Fibroblast of pulmonary artery (primary cell): ENCODE measurements at regions not wholly inside any gene's neighbourhood (a gene's known extent, or its start where the extent isn't known, plus 50 kb on each side); places are given as distances from the start of the nearest gene placed in this dataset.

Source experiments
- DNase-seq: peaks from one replicate; pipeline ENCODE4 v3.0.0-alpha.2; 2010; ENCODE audit warnings: low read depth
- H3K4me3 ChIP-seq: replicated peaks from 2 replicates; pipeline ENCODE4 v1.5.1; 2011; ENCODE audit warnings: low read depth, mild to moderate bottlenecking, control low read depth, low read length, moderate library complexity
- TF ChIP-seq, protein P1 (sequence below): IDR thresholded peaks from 2 replicates; pipeline ENCODE4 v1.5.1; 2011; ENCODE audit warnings: mild to moderate bottlenecking, control low read depth, low read length, inconsistent platforms; ENCODE audit errors: missing control alignments

- TF ChIP-seq, protein P1, sequence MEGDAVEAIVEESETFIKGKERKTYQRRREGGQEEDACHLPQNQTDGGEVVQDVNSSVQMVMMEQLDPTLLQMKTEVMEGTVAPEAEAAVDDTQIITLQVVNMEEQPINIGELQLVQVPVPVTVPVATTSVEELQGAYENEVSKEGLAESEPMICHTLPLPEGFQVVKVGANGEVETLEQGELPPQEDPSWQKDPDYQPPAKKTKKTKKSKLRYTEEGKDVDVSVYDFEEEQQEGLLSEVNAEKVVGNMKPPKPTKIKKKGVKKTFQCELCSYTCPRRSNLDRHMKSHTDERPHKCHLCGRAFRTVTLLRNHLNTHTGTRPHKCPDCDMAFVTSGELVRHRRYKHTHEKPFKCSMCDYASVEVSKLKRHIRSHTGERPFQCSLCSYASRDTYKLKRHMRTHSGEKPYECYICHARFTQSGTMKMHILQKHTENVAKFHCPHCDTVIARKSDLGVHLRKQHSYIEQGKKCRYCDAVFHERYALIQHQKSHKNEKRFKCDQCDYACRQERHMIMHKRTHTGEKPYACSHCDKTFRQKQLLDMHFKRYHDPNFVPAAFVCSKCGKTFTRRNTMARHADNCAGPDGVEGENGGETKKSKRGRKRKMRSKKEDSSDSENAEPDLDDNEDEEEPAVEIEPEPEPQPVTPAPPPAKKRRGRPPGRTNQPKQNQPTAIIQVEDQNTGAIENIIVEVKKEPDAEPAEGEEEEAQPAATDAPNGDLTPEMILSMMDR = no peak
- no peak for DNase-seq
- no peak overlapping the region for H3K4me3 ChIP-seq
These were observed 90.3 kb upstream of the CDK6 start for GRCh38 chr7:92926697-92927044.

DNA sequence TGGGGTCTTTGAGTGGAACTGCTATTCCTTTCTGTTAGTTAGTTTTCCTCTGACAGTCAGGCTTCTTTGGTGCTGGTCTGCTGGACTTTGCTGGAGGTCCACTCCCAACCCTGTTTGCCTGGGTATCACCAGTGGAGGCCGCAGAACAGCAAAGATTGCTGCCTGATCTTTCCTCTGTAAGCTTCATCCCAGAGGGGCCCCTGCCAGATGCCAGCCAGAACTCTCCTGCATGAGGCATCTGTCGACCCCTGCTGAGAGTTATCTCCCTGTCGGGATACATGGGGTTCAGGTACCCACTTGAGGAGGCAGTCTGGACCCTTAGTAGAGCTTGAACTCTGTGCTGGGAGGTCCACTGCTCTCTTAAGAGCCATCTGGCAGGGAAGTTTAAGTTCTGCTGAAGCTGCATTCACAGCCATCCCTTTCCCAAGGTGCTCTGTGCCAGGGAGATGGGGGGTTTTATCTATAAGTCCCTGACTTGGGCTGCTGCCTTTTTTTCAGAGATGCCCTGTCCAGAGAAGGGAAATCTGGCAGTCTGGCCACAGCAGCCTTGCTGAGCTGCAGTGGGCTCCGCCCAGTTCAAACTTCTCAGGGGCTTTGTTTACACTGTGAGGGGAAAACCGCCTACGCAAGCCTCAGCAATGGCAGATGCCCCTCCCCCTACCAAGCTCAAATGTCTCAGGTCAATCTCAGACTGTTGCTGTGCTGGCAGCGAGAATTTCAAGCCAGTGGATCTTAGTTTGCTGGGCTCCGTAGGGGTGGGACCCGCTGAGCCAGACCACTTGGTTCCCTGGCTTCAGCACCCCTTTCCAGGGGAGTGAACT is 89.7 kb upstream of the CDK6 start:
- DNase-seq = peak; percentile 13
- no peak overlapping the region for H3K4me3 ChIP-seq
- TF ChIP-seq, protein P1 = no peak

GRCh38 chr7:92924800-92925199 is 88.4 kb upstream of the CDK6 start:
- TF ChIP-seq, protein P1 = no peak
- DNase-seq = no peak
- no peak overlapping the region for H3K4me3 ChIP-seq

DNA sequence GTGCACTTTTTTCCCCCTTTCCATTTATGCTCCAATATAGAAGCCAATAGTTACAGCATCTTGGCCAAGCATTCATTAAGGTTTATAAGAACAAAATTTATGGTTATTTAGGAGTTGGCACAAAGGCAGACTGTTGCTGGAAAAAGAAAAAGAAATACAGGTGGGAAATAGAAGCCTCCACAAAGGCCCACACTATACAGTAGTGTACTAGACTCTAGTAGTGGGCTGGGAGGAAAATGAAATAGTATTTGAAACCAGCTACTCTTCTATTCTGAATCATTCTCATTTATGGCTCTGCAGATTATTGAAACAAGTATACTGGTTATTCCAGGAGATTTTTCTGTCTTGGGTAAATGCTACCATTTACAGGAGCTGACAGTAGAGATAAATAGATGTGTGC is 80.9 kb upstream of the CDK6 start:
- TF ChIP-seq, protein P1 = no peak
- DNase-seq = no peak
- H3K4me3 ChIP-seq = no peak overlapping the region

DNA sequence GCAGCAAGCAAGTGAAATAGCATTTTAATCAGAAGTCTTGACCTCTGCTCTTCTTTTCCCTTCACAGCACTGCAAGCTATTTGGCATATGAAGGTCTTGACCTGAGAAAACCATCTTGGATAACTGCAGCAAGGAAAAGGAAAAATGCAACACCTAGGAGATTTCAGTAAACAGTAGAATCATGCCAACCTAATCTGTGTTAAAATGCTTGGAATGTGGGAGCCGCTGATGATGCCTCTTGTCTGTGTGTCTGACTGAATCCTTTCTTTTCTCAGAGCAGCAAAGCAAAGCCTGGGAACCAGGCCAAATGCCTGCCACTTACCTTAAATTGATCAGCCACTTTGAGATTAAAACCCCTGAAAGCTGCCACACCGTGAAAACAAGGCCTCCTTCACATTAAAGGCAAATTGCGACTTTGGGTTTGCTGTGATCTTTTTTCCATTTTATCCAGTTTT is 80.4 kb upstream of the CDK6 start:
- TF ChIP-seq, protein P1 = no peak
- H3K4me3 ChIP-seq = no peak overlapping the region
- DNase-seq = peak; percentile 83

- H3K4me3 ChIP-seq = no peak overlapping the region
- TF ChIP-seq, protein P1 = no peak
- DNase-seq = no peak
These were observed 79.0 kb upstream of the CDK6 start for GRCh38 chr7:92915348-92915747.

DNA sequence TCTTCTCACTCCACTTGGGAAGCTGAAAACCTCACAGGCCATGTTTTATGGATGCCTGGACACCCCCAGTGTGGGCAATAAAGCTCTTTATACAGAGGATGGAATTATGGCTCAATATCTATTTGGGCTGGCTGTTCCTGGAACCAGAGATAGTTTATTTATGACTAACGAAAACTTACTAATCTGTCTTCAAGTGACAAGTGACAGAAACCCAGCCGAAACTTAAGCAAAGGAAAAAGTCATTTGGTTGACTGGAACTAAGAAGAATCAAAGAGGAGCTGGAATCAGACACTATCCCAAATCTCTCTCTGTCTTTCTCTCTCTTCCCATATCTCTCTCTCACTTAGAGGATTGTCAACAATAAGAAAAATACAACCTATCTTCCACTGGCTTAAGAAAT is 78.3 kb upstream of the CDK6 start:
- no peak overlapping the region for H3K4me3 ChIP-seq
- no peak for DNase-seq

More for the DNA sequence above, 78.3 kb upstream of the CDK6 start:
- TF ChIP-seq, protein P1 = no peak
